H1 (cell line): ENCODE measurements at regions not wholly inside any gene's neighbourhood (a gene's known extent, or its start where the extent isn't known, plus 50 kb on each side); places are given as distances from the start of the nearest gene placed in this dataset.

Source experiments
- CTCF ChIA-PET: fragments of 300-600 bp; sonication (Branson Sonifier 250); formaldehyde crosslinking; loops from one replicate; lab custom pipeline; 2021; ENCODE audit not compliant: partially characterized antibody; lab: Charles Lee
- POLR2A ChIA-PET: fragments of 300-600 bp; sonication (Branson Sonifier 250); formaldehyde crosslinking; loops from one replicate; lab custom pipeline; 2021; ENCODE audit warnings: inconsistent platforms; ENCODE audit not compliant: partially characterized antibody; lab: Charles Lee
- DNase-seq, 2 experiments: peaks; one replicate each; pipeline versions ENCODE4 v3.0.0 to v3.0.0-alpha.2; 2010 to 2022; ENCODE audit warnings: low spot score in 2 of 2, low read depth in 1 of 2, mixed read lengths in 1 of 2
- FAIRE-seq: peaks from 2 replicates; lab custom pipeline; 2011; peaks lifted over from hg19 to GRCh38; lab: Jason Lieb, UNC
- H2AFZ ChIP-seq: 2 replicates; pipeline ENCODE4 v1.8.1; 2012; ENCODE audit warnings: low read length, inconsistent platforms
- H2AK5ac ChIP-seq: 2 replicates; pipeline ENCODE4 v1.6.1; 2013; ENCODE audit warnings: low read depth, low read length
- H2BK120ac ChIP-seq: replicated peaks from 2 replicates; pipeline ENCODE3; 2013; ENCODE audit warnings: low read depth, low read length, inconsistent platforms
- H2BK12ac ChIP-seq: 2 replicates; pipeline ENCODE4 v1.6.1; 2013; ENCODE audit warnings: low read depth, low read length
- H2BK15ac ChIP-seq: 2 replicates; pipeline ENCODE4 v1.6.1; 2013; ENCODE audit warnings: low read length
- H2BK20ac ChIP-seq: 2 replicates; pipeline ENCODE4 v1.6.1; 2013; ENCODE audit warnings: low read length
- H2BK5ac ChIP-seq: 2 replicates; pipeline ENCODE4 v1.6.1; 2013; ENCODE audit warnings: low read depth, low read length
- H3K14ac ChIP-seq: 2 replicates; pipeline ENCODE4 v1.6.1; 2013; ENCODE audit warnings: inconsistent platforms; ENCODE audit not compliant: insufficient read length
- H3K18ac ChIP-seq: 2 replicates; pipeline ENCODE4 v1.6.1; 2013; ENCODE audit warnings: low read length; ENCODE audit errors: extremely low read depth
- H3K23ac ChIP-seq: 2 replicates; pipeline ENCODE4 v1.6.1; 2013; ENCODE audit warnings: inconsistent platforms; ENCODE audit not compliant: insufficient read length
- H3K23me2 ChIP-seq: 2 replicates; pipeline ENCODE4 v1.6.1; 2013; ENCODE audit warnings: low read depth, low read length
- H3K27ac ChIP-seq: 2 replicates; pipeline ENCODE4 v1.6.1; 2011; ENCODE audit warnings: low read depth, low read length, inconsistent platforms
- H3K27me3 ChIP-seq, 4 experiments: replicated peaks in 1 of 4; 1 replicate in 1 of 4; 2 replicates in 3 of 4; pipeline versions ENCODE4 v1.6.1 to v1.8.1; 2011 to 2013; ENCODE audit warnings: low read length in 3 of 4, mild to moderate bottlenecking in 3 of 4, inconsistent platforms in 2 of 4, mixed read lengths in 2 of 4, moderate library complexity in 1 of 4; ENCODE audit not compliant: control insufficient read depth in 3 of 4, insufficient read depth in 3 of 4; ENCODE audit errors: extremely low read depth in 1 of 4
- H3K36me3 ChIP-seq, 4 experiments: 2 replicates each; pipeline versions ENCODE4 v1.6.1 to v1.8.1; 2011 to 2013; ENCODE audit warnings: mild to moderate bottlenecking in 4 of 4, low read length in 3 of 4, moderate library complexity in 2 of 4, control low read depth in 1 of 4, inconsistent platforms in 1 of 4; ENCODE audit not compliant: insufficient read depth in 4 of 4, control insufficient read depth in 2 of 4
- H3K4ac ChIP-seq: replicated peaks from 2 replicates; pipeline ENCODE3; 2013; ENCODE audit warnings: low read length, low read depth, mixed read lengths, inconsistent platforms; ENCODE audit not compliant: insufficient read length
- H3K4me1 ChIP-seq, 4 experiments: replicated peaks in 1 of 4; 1 replicate in 1 of 4; 2 replicates in 3 of 4; pipeline versions ENCODE4 v1.6.1 to v1.8.1; 2011 to 2013; ENCODE audit warnings: low read length in 3 of 4, inconsistent platforms in 2 of 4, mixed read lengths in 1 of 4; ENCODE audit not compliant: insufficient read depth in 4 of 4, control insufficient read depth in 3 of 4
- H3K4me2 ChIP-seq, 2 experiments: 2 replicates each; pipeline versions ENCODE4 v1.6.1 to v1.8.1; 2011 to 2013; ENCODE audit warnings: low read depth in 2 of 2, low read length in 2 of 2, control low read depth in 1 of 2, inconsistent platforms in 1 of 2, mild to moderate bottlenecking in 1 of 2; ENCODE audit not compliant: insufficient read depth in 1 of 2
- H3K4me3 ChIP-seq, 4 experiments: fragments of 200-600, 300-600 bp in 1 of 4; sonication (generic), shearing (Covaris generic), sonication (Bioruptor Twin) in 1 of 4; 2 replicates each; pipeline versions ENCODE4 v1.5.1 to v1.8.1; 2011 to 2016; ENCODE audit warnings: low read length in 4 of 4, low read depth in 3 of 4, control low read depth in 2 of 4, inconsistent platforms in 2 of 4, mild to moderate bottlenecking in 2 of 4, mixed read lengths in 1 of 4, moderate library complexity in 1 of 4; ENCODE audit not compliant: insufficient read depth in 2 of 4; ENCODE audit errors: extremely low read depth in 1 of 4
- H3K56ac ChIP-seq: replicated peaks from 2 replicates; pipeline ENCODE3; 2013; ENCODE audit warnings: low read depth, mild to moderate bottlenecking, mixed read lengths, low read length, inconsistent platforms; ENCODE audit not compliant: insufficient read length
- H3K79me1 ChIP-seq: 2 replicates; pipeline ENCODE4 v1.6.1; 2013; ENCODE audit warnings: low read depth, low read length, control low read depth
- H3K79me2 ChIP-seq, 2 experiments: 2 replicates each; pipeline versions ENCODE4 v1.6.1 to v1.8.1; 2012 to 2013; ENCODE audit warnings: low read length in 2 of 2, mild to moderate bottlenecking in 2 of 2, inconsistent platforms in 1 of 2; ENCODE audit not compliant: insufficient read depth in 2 of 2, control insufficient read depth in 1 of 2
- H3K9ac ChIP-seq, 4 experiments: replicated peaks in 1 of 4; 1 replicate in 1 of 4; 2 replicates in 3 of 4; pipeline versions ENCODE4 v1.6.1 to v1.8.1; 2011 to 2013; ENCODE audit warnings: low read depth in 3 of 4, low read length in 3 of 4, control low read depth in 2 of 4, mild to moderate bottlenecking in 2 of 4, moderate library complexity in 2 of 4, inconsistent platforms in 1 of 4; ENCODE audit errors: extremely low read depth in 1 of 4
- H3K9me3 ChIP-seq, 2 experiments: 2 replicates each; pipeline versions ENCODE4 v1.6.1 to v1.8.1; 2012 to 2013; ENCODE audit warnings: mild to moderate bottlenecking in 2 of 2, moderate library complexity in 2 of 2, control low read depth in 1 of 2, inconsistent platforms in 1 of 2, low read depth in 1 of 2, low read length in 1 of 2, mixed read lengths in 1 of 2; ENCODE audit not compliant: insufficient read depth in 2 of 2
- H4K20me1 ChIP-seq, 2 experiments: replicated peaks in 1 of 2; 2 replicates each; pipeline versions ENCODE3 to v1.8.1; 2011 to 2013; ENCODE audit warnings: inconsistent platforms in 2 of 2, low read length in 2 of 2, mild to moderate bottlenecking in 1 of 2; ENCODE audit not compliant: insufficient read depth in 2 of 2, control insufficient read depth in 1 of 2
- H4K5ac ChIP-seq: 2 replicates; pipeline ENCODE4 v1.6.1; 2013; ENCODE audit warnings: low read length, low read depth, mixed read lengths, inconsistent platforms; ENCODE audit not compliant: insufficient read length
- H4K8ac ChIP-seq: 2 replicates; pipeline ENCODE4 v1.8.0; 2013; ENCODE audit warnings: mild to moderate bottlenecking, moderate library complexity, low read length, inconsistent platforms; ENCODE audit not compliant: insufficient read depth; ENCODE audit errors: extremely low read depth
- H4K91ac ChIP-seq: replicated peaks from 2 replicates; pipeline ENCODE3; 2013; ENCODE audit warnings: low read length, mixed read lengths, inconsistent platforms; ENCODE audit not compliant: insufficient read length
- BCL11A ChIP-seq, 2 experiments: IDR thresholded peaks; one replicate each; pipeline ENCODE4 v1.6.1; 2011; ENCODE audit warnings: low read depth in 2 of 2, low read length in 2 of 2, mild to moderate bottlenecking in 2 of 2
- GABPA ChIP-seq: IDR thresholded peaks from 2 replicates; pipeline ENCODE4 v1.6.1; 2011; ENCODE audit warnings: mild to moderate bottlenecking, low read length, moderate library complexity, borderline replicate concordance; ENCODE audit not compliant: insufficient read depth
- GTF2F1 ChIP-seq: IDR thresholded peaks from 2 replicates; pipeline ENCODE4 v1.6.1; 2012; ENCODE audit warnings: low read depth, low read length, improper control_type of control experiment, borderline replicate concordance
- JUND ChIP-seq: IDR thresholded peaks from 2 replicates; pipeline ENCODE4 v1.6.1; 2011; ENCODE audit warnings: mild to moderate bottlenecking, improper control_type of control experiment, low read length
- NRF1 ChIP-seq: IDR thresholded peaks from 2 replicates; pipeline ENCODE4 v1.6.1; 2011; ENCODE audit warnings: mild to moderate bottlenecking, low read depth, low read length, improper control_type of control experiment
- WGBS, 2 experiments: shearing (Covaris generic) in 1 of 2; methylation state at CpG; one replicate each; pipeline versions ENCODE4 v1.1.6 to v1.1.7; 2013 to 2015; ENCODE audit warnings: low lambda C conversion rate in 2 of 2, mixed read lengths in 2 of 2, inconsistent platforms in 1 of 2, low coverage in 1 of 2, missing lambda C conversion rate in 1 of 2; ENCODE audit not compliant: insufficient replicate concordance in 2 of 2, insufficient coverage in 1 of 2, insufficient read length in 1 of 2; ENCODE audit errors: extremely low coverage in 1 of 2, missing lambda C conversion rate in 1 of 2; 5-methylcytosine and 5-hydroxymethylcytosine counted together

DNA sequence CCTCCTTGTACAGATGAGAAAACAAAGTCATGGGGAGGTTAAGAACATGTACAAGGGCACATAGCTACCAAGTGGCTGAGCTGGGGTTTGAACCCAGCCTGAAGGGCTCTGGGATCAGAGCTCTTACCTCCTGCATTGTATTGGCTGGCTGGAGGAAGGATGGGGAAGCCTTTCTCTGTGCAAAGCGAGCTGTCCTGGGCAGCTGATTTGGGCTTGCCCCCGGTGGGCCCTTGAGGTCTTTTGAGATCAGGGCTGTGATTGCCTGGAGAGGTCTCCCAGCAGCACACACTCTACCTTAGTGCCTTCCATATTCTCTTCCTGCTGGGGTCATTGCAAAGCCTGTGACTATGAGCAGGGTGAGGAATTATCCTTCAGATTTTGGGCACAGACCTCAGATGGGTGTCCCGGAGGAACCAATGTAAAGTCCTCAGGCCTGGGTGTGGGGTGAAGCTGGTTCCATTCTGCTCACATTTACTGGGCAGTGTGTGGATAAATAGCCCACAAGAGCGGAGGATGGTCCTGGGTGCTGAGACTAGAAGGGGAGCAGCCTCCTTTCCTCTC is 53.3 kb upstream of the EPS8L3 start:
- no peak overlapping the region for H2AFZ ChIP-seq

More for the DNA sequence above, 53.3 kb upstream of the EPS8L3 start:
- Histone ChIP-seq H3K79me2 (no peaks in the 10 kb centered on the region), H4K5ac (no peak overlapping the region), H3K56ac (no peak overlapping the region), H3K18ac (no peak overlapping the region), H3K4ac (no peak overlapping the region), H3K23ac (no peak overlapping the region), H3K36me3 (no peaks in the 10 kb centered on the region), H3K9ac (no peak overlapping the region), H3K27ac (no peak overlapping the region), H3K4me3 (no peak overlapping the region), H3K14ac (no peak overlapping the region), H3K4me2 (no peak overlapping the region), H3K9me3 (peaks cover 6 to 9% of the 10 kb centered on the region in 2 experiments), H3K23me2 (no peaks in the 10 kb centered on the region), H2BK5ac (no peak overlapping the region), H4K91ac (no peak overlapping the region), H2BK120ac (no peak overlapping the region), H3K27me3 (no peaks in the 10 kb centered on the region; a peak in 1 of 7 replicates), H2BK12ac (no peak overlapping the region), H3K4me1 (no peaks in the 10 kb centered on the region), H2BK15ac (no peak overlapping the region), H4K20me1 (no peaks in the 10 kb centered on the region), H2BK20ac (no peak overlapping the region), H2AK5ac (no peak overlapping the region), H4K8ac (no peak overlapping the region; the same call in 1 of the 2 replicates), H3K79me1 (no peaks in the 10 kb centered on the region)
- FAIRE-seq (no peak), DNase-seq (no peak)
- 77% methylated on average over 3 of the region's 4 CpGs; no CpG with 5 or more reads in 1 of the 2 experiments for WGBS, 2 experiments
- POLR2A ChIA-PET, result no interaction called here
- CTCF ChIA-PET, result interaction anchor here (0.8 to 1.2 kb wide), 4 partner anchors 18 to 167 kb away, joined by 3 to 7 read pairs (median 3); partner anchors contain the start of gene AHCYL1
- TF ChIP-seq GABPA (no peak), JUND (no peak), GTF2F1 (no peak), BCL11A (IDR thresholded peaks at IDR 0.05; ENCODE audit: low read depth in 2 of 2, low read length in 2 of 2) (no peak), NRF1 (no peak)
